ENCODE measurements at regions not wholly inside any gene's neighbourhood (a gene's known extent, or its start where the extent isn't known, plus 50 kb on each side); places are given as distances from the start of the nearest gene placed in this dataset.
"Not testable (repeated sequence)": the region's sequence is repeated elsewhere in the genome, so short reads cannot be mapped to it uniquely, and the experiment has no call there.

DNA sequence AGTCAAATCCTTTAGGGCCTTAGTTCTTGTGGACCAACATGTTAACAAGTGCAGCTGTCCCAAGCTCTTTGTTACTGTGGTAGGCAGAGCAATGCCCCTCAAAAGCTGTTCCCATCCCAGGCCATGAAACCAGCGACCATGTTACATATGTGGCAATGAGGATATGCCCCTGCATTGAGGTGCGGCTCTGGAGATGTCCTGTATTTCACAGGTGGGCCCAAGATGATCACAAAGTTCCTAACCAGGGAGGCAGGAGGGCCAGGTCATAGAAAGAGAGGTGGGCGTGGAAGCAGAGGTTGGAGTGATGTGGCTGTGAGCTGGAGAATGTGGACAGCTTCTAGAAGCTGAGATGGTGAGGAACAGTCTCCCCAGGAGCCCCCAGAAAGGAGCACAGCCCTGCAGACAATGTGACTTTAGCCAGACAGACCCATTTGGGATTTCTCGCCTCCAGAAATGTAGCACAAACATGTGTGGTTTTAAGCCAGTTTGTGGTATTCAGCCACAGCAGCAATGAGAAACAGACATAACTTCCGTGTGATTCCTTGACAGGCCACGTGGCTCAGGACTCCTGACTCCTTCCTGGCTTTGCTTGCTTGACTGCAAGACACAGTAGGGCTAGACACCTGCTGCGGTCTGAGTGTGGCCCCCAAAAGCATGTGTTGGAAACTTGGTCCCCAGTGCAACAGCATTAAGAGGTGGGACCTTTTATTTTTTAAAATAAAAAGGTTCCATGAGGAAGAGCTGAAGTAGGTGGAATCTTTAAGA, 778.3 kb downstream of the KCNJ18 start:
- in situ Hi-C loops (cut with MboI; ENCODE audit: low sequenced_read_pairs): no loop called here

DNA sequence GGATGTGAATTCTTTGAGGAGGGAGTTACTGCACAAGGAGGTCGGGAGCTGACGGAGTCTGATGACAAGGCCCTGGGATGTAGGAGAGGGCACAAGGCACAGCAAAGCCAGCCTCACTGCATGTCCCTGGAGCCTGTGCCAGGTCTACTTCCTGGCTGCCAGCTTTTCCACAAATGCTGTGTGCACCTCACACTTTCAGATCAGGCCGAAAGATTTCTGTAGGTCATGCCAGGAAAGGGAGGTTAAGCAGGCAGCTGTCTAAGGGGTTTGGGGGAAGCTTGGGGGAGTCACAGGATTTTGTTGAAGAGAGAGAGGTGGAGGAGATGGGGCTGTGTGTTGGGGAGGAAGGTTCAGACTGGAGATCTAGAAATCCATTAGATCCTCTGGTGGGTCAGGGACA, 792.5 kb downstream of the KCNJ18 start:
- in situ Hi-C loops (cut with MboI; ENCODE audit: low sequenced_read_pairs): no loop called here

DNA sequence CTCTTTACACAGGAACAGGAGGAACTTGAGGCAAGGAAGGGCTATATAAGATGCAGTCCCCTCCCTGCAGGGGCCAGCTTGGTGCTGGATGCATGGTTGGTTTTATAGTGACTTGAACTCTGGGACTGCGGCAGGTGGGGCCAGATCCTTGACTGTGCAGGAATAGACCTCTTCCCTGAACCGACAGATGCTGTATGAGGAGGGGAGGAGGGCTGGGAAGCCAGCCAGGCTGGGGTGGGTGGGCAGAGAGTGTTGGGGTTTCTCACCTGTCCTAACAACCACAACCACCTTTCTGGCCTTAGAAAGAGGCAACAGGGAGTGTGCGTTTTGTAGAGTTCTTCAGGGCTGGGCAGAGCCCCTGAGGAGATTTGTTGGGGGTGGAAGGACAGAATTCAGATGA, 798.1 kb downstream of the KCNJ18 start:
- in situ Hi-C loops (cut with MboI; ENCODE audit: low sequenced_read_pairs): no loop called here

DNA sequence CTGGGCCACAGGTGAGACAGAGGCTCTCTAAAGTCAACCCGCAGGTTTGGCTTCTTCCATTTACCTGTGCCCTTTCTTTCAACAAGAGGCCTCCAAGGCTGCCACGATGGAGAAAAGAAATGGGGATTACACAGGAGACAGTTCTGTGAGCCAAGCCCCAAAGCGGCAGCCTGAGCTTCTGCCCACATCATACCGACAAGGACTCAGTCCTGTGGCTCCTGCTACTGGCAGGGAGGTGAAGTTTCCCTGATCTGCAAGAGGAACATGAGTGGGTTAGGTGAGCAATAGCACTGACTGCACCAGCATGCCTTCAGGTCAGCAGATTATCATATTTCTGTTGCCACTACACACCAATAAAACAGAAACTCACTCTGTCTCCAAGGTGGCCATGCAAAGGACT, 800.0 kb downstream of the KCNJ18 start:
- in situ Hi-C loops (cut with MboI; ENCODE audit: low sequenced_read_pairs): no loop called here

DNA sequence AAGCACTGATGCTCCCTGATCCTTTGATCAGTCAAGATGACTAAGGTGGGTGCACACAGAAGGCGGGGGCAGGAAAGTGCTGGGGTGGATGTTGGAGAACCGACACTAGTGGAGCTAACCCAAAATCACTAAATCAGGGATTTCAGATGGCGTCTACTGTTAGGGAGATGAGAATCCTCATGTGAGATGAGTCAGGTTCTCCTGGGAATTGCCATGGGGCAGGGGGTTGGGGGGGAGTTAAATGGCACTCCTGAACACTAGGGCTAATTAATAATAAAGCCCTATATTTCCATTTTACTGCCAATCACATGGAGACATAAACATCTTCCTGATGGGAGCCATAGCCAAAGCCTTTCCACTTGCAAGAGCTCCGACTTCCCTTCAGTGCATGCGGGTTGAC, 804.1 kb downstream of the KCNJ18 start:
- in situ Hi-C loops (cut with MboI; ENCODE audit: low sequenced_read_pairs): no loop called here

DNA sequence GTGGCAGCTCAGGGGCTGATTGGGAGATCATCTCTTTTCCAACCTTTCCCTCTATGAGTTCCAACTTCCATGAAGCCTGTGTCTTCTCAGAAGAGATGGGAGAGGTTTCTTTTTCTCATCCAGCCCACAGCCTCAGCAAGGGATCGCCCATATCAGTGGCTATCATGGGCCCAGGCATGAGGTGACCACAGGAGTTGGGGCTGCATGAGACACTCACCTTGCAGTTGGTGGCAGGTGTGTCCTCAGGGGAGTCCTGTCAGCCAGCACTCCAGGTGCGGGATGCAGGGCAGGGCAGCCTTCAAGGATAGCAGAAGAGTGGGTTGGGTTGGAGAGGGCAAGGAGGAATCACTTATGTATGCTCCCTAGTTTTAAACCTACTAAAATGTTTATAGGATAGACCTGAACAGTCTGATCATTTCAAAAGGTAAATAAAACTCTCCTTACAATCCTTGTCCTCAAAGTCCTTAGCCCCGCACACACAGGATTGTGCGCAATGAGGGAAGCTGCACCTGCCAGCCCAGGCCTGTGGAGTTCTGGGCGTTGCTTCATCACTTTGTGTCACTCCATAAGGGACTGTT, 811.1 kb downstream of the KCNJ18 start:
- in situ Hi-C loops (cut with MboI; ENCODE audit: low sequenced_read_pairs): no loop called here

DNA sequence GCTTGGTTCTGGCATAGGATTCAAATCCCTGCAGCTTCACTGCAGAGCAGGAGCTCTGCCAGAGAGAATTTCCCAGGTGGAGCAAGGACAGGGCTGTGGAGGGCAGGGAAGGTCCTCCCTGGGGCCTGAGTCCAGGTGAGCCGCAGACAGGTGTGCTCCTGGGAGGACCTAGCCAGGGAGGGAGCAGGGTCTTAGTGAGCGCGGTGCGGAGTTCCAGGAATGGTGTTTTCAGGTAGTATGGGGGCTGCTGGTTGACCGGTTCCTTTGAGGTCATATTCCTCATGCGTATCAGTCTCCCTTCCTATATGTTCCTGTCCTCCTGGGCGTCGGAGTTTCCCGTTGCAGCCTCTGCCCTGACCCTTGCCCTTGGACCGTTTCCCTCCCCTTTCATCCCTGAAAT, 813.3 kb downstream of the KCNJ18 start:
- in situ Hi-C loops (cut with MboI; ENCODE audit: low sequenced_read_pairs): no loop called here

DNA sequence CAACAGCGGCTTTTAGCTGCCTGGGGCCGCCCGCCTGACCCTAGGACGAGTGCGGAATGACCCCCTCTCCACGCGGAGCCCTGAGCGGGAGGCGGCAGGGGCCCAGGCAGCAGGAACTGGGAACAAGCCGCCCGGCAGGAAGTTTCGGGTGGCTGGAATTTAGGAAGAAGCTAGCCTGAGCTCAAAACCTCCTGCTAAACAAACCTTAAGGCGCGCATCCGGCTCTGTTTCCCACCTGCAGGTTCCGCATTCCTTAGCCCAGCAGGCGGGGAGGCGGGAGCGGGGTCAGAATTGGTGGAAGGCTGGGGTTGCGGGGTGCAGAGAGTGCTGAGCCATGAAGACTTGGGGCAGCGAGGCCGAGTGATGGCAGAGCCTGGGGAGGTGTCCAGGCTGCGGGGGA, 813.9 kb downstream of the KCNJ18 start:
- in situ Hi-C loops (cut with MboI; ENCODE audit: low sequenced_read_pairs): no loop called here

DNA sequence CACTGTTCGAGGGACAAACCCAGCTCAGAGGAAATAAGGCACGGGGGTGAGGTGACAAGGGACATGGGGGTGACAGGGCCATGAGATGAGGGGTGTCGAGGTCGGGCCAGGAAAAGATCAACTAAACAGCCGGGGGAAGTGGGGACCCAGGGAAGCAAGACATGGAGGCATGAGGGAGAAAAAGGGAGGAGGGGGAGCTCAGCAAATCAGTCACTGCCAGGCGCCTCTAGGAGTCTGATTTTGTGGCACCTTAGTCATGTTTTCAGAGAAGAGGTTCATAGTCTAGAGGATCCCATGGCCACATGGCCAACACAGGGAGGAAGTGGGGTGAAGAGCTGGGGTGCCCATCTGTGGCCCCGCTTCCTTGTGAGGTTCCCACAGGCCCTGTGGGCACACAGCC, 814.5 kb downstream of the KCNJ18 start:
- in situ Hi-C loops (cut with MboI; ENCODE audit: low sequenced_read_pairs): no loop called here

DNA sequence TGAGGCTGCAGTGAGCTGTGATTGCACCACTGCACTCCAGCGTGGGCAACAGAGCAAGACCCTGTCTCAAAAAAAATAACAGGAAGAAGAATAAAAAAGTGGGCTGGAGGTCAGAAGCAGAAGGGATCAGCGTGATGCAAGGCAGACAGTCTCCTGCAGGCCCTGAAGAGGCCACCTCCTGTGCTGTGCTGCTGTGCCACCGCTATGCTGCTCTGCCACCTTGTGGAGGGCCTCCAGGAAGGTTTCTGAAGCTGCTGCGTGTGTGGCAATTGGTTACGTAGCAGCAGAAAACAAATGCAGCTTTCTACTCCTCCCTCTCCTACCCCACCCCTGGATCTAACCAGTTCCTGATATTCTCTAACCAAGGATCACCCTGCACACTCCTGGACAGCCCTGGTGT, 815.5 kb downstream of the KCNJ18 start:
- in situ Hi-C loops (cut with MboI; ENCODE audit: low sequenced_read_pairs): no loop called here

DNA sequence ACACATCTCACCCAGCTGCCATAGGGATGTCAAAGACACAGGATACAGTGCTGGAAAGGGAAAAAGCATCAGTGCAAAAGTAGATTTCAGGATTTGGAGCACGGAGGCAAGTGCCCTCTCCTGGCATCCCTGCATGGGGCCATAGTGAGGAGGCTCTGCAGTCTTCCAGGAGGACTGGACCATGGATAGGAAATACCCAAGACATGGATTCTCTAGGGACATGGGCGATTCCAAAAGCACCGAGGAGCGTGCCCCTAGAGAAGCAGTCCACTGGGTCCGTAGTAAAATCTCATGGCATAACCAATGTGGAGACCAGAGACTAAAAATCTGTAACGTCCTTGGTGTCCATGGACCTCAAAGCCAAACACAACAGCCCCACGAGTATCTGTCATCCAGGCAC, 818.2 kb downstream of the KCNJ18 start:
- in situ Hi-C loops (cut with MboI; ENCODE audit: low sequenced_read_pairs): no loop called here

DNA sequence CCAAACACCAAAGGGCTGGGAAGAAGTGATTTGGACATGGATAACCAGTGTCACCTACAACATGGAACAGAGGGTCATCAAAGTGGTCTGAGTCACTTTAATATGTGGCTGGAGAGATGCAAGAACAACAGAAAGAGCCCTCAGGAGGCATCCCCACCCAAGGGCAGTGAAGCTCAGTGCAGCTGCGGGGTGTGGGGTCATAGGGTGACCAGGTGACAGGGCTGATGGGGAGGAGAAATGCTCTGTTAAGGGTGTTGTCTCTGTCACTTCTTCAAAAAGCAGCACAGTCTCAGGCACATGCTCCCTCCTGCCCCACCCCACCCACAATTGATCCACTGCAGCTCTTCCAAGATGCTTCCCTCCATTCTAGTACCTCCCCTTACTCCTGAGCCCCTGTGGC, 819.1 kb downstream of the KCNJ18 start:
- in situ Hi-C loops (cut with MboI; ENCODE audit: low sequenced_read_pairs): no loop called here

DNA sequence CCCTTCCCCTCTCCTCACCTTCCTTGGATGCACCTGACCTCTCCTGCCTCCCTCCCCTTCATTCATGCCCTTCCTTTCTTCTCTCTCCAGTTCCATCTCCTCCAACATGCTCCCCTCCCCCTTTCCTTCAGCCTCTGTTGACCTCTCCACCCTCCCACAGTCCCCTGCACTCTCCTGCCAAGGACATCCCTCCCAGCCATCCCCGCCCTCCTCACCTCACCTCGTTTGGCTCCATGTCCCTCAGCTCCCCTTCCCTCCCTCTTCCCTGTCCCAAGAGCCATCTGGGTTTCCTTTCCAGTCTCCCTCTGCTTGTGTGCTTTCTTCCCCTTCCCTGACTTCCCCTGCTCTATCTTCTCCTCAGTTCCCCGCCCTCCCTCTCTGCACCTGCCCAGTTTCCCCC, 819.7 kb downstream of the KCNJ18 start:
- in situ Hi-C loops (cut with MboI; ENCODE audit: low sequenced_read_pairs): no loop called here

DNA sequence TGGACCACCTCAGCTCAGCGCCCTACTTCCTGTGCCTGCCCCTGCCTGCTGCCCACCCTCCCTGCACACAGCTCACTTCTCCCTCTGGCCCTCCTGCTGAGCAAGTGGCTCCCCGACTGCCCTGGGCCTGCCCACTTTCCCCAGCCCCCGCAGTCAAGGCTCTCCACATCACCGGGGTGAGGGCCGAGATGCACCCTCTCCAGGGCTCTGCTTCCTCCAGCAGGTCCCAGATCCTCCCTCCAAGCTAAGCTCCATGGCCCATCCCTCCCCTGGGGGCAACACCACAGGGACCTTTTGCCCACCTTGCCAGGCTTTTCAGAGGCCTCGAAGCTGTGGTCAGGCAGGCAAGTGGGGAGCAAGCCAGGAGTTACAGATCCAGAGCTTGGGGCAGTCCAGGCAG, 820.2 kb downstream of the KCNJ18 start:
- in situ Hi-C loops (cut with MboI; ENCODE audit: low sequenced_read_pairs): no loop called here

DNA sequence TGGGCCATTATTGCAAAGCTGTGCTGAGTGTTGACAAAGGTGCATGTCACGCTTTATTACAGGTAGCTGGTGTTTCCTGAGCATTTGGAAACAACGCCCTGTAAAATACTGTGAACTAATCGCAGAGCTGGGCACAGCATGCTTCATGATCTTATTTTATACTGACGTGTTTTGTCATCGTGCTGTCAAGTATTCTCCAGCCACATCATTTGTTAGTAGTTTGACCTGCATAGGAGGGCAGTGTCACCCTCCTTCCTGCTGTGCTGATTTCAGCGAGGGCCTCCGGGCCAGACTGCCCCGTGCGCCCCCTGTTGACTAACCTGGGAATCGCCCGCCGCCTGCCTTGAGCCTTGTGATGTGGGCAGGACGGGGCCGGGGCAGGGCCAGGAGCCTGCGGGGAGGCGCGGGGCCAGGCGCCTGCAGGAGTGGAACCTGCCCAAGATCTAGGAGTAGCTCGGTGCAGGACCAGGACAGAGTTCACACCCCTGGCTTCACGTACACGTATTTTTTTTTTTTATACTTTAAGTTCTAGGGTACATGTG, 820.7 kb downstream of the KCNJ18 start:
- in situ Hi-C loops (cut with MboI; ENCODE audit: low sequenced_read_pairs): no loop called here

DNA sequence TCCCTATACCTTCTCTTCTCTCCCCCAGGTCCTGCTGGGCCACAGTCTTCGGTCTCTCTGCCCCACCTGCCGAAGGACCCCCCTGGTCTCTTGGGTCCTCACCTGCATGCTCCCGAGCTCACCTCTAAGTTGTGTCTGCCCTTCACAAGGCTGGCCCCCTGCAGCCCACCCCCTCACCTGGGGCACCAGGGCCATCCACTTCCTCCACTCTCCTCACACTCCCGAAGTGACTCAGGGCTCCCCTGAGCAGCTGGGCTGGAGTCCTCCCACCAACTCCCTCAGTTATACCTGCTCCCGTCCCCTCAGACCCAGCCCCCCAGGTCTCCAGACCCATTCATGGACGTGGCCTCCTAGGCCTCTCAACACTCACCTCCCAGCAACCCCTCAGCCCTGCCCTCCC, 822.0 kb downstream of the KCNJ18 start:
- in situ Hi-C loops (cut with MboI; ENCODE audit: low sequenced_read_pairs): no loop called here

DNA sequence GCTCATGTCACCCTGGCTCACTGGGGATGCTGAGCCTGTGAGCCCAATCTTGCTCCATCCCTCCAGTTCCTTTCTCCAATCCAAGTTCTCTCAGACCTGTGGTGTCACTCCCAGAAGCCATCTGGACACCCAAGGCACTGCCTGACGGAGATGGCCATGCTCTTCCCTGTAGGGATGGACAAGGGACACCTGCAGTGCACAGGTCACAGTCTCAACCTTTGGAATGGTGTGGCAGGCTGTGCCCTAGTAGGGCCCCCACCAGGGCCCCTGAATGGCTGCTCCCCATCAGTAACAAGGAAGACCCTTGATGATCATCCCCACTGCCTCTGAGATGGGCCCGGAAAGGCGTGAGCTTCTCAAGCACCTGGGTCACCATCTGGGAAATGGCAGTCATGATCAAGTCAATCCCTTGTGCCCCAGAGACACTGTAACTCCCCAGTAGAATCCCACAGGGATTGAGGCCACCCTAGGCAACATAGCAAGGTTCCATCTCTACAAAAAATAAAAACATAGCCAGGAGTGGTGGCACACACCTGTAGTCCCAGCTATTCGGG, 822.5 kb downstream of the KCNJ18 start:
- in situ Hi-C loops (cut with MboI; ENCODE audit: low sequenced_read_pairs): no loop called here

DNA sequence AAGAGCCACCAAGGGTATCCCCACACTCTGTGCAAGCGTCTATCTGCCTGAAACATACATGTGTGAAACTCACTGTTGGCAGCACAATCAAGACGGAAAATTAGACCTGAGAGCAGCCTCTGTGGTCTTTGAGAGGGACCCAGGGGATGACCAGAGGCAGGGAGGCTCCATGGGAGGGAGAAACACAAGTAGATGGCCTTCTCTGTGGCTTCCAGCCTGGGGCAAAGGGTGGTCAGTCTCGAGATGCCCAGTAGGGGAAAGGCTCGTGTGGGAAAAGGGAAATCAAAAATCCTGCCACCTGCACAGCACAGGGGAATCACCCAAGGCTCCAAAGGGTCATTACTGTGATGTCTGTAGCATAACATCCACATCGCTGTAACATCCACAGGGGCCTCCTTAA, 823.3 kb downstream of the KCNJ18 start:
- in situ Hi-C loops (cut with MboI; ENCODE audit: low sequenced_read_pairs): no loop called here

DNA sequence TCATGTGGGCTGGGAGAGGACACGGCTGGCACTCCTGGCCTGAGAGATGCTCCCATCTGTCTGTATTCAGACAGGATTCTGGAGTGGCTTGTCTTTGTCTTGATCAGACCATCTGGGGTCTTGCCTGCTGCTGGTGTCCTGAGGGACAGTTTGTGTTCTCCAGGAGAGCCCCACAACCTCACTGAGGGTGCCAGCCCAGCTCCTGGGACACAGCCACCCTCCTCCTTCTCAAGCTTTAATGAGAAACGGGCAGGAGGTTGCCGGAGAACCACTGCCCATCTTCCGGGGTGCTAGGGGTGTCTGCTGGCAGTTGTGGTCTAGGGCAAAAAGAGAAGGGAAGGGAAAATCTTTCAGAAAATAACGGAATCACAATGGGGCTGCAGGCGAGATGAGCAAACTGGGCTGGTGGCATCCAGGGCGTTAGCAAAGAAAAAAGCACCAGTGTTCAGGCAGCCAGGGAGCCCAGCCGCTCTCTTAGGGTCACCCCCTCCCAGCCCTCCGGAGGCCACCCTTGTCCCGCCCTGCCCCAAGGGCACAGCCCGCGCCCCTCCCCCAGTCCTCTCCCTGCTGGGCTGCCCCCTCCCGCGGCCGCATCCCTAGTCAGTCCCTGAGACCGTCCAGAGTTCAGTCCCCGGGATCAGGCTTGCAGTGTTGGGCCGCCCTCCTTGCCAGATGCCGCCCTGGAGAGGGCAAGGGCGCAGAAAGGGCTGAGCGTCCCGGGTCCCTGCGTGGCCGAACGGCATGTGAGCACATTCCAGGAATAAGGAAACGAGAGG, 824.7 kb downstream of the KCNJ18 start:
- in situ Hi-C loops (cut with MboI; ENCODE audit: low sequenced_read_pairs): no loop called here

DNA sequence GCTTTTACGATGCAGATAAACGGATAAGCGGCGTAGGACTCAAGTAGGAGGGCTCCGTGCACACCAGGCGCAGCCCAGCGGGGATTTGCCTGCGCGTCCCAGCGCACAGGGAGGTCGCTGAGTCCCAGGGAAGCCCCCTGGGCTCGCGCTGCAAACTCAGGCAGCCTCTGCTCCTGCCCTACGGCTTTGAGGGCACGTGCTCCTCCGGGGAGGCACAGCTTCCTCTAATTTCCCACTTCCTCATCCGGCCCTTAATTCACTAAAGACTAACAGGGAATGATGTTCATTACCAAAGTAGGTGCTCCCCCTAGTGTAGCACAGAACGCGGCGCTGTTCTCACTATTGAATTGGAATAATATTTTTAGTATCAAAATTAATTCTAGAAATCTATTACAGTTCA, 825.4 kb downstream of the KCNJ18 start:
- in situ Hi-C loops (cut with MboI; ENCODE audit: low sequenced_read_pairs): no loop called here

DNA sequence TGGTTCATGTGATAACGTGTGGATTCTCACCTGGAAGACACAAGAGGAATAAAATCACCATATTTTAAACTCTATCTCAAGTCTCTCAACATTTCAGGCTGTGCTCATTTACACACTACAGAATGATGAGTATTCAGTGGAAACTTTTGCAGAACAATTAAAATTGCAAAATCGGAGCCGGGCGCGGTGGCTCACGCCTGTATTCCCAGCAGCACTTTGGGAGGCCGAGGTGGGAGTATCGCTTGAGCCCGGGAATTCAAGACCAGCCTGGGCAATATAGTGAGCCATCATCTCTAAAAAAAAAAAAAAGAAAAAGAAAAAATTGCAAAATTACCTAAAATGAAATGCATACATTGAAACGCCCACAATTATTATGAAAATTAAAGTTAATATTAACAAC, 825.9 kb downstream of the KCNJ18 start:
- in situ Hi-C loops (cut with MboI; ENCODE audit: low sequenced_read_pairs): no loop called here

DNA sequence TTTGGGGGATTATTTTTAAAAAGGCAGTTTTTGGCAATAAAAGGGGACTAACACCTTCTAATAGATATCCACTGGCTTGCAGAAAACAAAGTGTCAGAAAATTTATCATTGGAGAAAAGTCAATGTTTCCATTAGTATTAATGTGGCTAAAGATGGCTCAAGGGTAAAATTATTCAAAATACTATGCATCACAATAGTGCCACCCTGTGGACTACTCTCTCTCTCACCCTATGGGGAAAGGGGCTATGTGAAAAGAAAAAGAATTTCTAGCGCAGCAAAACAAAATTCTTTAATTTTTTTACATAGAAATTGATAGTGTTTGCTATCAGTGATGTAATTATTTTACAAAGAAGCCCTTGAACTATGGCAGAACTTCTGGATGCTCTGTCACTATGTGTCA, 856.5 kb downstream of the KCNJ18 start:
- in situ Hi-C loops (cut with MboI; ENCODE audit: low sequenced_read_pairs): not testable (repeated sequence)
